Activated CD4-positive, CD25-positive, alpha-beta regulatory T cell treated with anti-CD3 and anti-CD28 coated beads, Interleukin-2, amount 50 U/mL, for 72 hours (primary cell): ENCODE measurements at regions not wholly inside any gene's neighbourhood (a gene's known extent, or its start where the extent isn't known, plus 50 kb on each side); places are given as distances from the start of the nearest gene placed in this dataset.
"Not testable (repeated sequence)": the region's sequence is repeated elsewhere in the genome, so short reads cannot be mapped to it uniquely, and the experiment has no call there.

Source experiments
- DNase-seq: peaks from one replicate; pipeline ENCODE4 v3.0.0; 2021

DNA sequence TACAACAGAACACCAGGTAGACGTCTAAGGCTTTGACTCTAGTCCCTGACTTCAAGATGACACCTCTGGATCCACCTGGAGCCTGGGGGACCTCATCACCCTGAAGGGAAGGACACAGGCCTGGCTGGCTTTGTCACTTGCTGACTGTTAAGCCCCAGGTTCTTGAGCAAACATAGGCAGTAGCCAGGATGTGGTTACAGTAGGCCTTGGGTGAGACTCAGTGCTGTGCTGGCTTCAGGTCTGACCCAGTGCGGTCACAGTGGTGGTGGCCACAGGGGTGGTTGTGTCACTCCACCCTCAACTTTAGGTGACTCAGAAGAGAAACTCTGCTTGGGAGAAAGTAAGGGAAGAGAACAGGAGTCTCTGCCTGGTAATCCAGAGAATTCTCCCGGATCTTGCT, 497.8 kb downstream of the UQCRFS1 start:
- DNase-seq: no peak

GRCh38 chr19:28711411-28711810, 501.5 kb downstream of the UQCRFS1 start:
- DNase-seq: no peak

- DNase-seq: no peak
These were observed 502.7 kb downstream of the UQCRFS1 start for GRCh38 chr19:28710278-28710677.

DNA sequence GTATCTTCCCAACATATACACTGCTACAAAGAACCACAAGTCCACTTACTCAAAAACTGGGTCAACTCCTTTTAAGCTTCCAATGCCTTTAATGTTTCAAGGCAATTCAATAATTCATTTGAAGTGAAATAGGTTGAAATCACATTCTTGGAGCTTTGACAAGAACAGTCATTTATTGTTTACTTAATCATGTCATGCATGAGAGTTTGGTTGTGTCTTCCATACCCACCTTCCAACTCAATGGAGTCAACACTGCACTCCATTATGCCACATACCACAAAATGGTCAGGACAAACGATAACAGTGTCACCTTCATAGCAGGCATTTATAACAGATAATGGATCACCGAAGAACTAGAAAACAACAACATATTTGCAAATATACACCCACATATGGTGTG, 506.3 kb downstream of the UQCRFS1 start:
- no peak for DNase-seq

GRCh38 chr19:28705008-28705407, 507.9 kb downstream of the UQCRFS1 start:
- no peak for DNase-seq

- no peak for DNase-seq
These were observed 509.5 kb downstream of the UQCRFS1 start for GRCh38 chr19:28703400-28703956.

GRCh38 chr19:28701491-28701890, 511.5 kb downstream of the UQCRFS1 start:
- DNase-seq: no peak

DNA sequence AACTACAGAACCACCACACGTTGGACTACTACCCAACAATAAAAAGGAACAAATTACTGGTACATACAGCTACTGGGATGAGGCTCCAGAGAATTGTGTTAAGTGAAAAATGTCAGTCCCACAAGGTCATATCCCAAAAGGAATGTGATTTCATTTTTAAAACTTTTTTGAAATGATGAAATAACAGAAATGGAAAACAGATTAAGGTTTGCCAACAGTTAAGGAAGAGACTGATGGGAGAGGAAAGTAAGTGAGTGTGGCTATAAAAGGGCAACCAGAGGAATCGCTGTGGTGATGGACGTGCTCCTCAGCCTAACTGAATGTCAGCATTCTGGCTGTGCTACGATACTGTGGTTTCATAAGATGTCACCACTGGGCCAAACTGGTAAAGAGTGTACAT, 512.8 kb downstream of the UQCRFS1 start:
- no peak for DNase-seq

- no peak for DNase-seq
These were observed 515.6 kb downstream of the UQCRFS1 start for GRCh38 chr19:28697308-28697707.

GRCh38 chr19:28694812-28695211, 518.1 kb downstream of the UQCRFS1 start:
- no peak for DNase-seq

DNA sequence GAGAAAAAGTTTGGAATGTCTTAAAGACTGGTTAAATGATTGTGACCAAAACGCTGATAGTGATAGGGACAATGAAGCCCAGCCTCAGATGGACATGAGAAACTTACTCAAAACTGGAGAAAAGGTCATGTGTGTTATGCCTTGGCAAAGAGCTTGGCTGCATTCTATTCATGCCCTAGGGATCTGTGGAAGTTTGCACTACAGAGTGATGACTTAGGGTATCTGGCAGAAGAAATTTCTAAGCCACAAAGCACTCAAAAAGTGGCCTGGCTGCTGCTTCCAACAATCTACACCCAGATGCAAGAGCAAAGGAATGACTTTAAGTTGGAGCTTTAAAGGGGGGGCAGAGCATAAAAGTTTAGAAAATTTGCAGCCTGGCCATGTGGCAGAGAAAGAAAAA, 521.3 kb downstream of the UQCRFS1 start:
- no peak for DNase-seq

GRCh38 chr19:28689464-28689863, 523.5 kb downstream of the UQCRFS1 start:
- DNase-seq: not testable (repeated sequence)

- DNase-seq: no peak
These were observed 525.7 kb downstream of the UQCRFS1 start for GRCh38 chr19:28687296-28687695.

GRCh38 chr19:28686756-28687155, 526.2 kb downstream of the UQCRFS1 start:
- DNase-seq: no peak

DNA sequence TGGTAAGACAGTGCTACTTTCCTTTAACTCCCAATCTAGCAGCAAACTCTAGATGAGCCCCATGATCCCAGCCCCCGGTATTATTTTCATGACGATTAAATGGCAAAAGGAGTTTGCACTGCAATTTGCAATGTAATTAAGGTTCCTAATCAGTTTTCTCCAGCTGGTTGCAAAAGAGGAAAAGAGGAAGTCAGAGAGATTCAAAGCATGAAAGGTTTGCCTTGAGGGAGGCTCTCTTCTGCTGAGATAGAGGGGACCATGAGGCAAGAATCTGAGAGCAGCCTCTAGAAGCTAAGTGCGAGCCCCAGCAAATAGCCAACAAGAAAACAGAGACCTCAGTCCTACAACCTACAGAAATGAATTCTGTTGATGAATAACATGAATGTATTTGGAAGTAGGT, 527.1 kb downstream of the UQCRFS1 start:
- no peak for DNase-seq

DNA sequence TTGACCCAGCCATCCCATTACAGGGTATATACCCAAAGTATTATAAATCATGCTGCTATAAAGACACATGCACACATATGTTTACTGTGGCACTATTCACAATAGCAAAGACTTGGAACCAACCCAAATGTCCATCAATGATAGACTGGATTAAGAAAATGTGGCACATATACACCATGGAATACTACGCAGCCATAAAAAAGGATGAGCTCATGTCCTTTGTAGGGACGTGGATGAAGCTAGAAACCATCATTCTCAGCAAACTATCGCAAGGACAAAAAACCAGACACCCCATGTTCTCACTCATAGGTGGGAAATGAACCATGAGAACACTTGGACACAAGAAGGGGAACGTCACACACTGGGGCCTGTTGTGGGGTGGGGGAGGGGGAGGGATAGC, 527.9 kb downstream of the UQCRFS1 start:
- DNase-seq: not testable (repeated sequence)

- no peak for DNase-seq
These were observed 532.8 kb downstream of the UQCRFS1 start for GRCh38 chr19:28680111-28680510.

GRCh38 chr19:28670836-28671235, 542.1 kb downstream of the UQCRFS1 start:
- DNase-seq: no peak

GRCh38 chr19:28669804-28670203, 543.1 kb downstream of the UQCRFS1 start:
- DNase-seq: no peak

DNA sequence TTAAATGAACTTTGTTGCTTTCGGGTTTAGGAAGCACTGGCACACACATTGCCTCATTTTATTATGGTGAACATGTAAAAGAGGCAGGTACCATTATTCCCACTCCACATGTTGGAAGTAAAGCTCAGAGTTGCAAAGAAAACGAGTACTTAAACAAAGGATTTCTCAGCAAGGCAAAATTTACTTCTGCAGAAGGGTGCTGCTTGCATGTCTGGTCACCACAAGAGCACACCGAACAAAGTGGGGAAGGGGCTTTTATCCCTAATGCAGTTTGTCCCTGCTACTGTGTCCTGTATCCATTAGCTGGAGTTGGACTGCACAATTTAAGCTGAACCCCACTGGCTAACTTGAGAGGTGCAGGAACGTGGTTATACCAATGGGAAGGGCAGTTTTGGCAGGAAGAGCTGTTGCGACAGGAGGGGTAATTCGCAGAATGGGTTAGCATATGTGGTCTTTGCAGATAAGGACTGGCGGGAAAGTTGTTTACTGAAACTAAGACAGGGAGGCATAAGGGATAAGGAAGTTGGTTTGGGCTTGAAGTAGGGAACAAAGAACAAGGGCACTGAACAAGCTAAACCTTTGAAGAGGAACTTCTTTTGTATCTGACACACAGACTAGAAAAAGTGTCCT, 545.5 kb downstream of the UQCRFS1 start:
- no peak for DNase-seq

GRCh38 chr19:28665748-28666147, 547.2 kb downstream of the UQCRFS1 start:
- no peak for DNase-seq

GRCh38 chr19:28656644-28657043, 556.3 kb downstream of the UQCRFS1 start:
- DNase-seq: no peak

GRCh38 chr19:28655054-28655453, 557.9 kb downstream of the UQCRFS1 start:
- DNase-seq: no peak

GRCh38 chr19:28652765-28653164, 560.2 kb downstream of the UQCRFS1 start:
- DNase-seq: no peak

DNA sequence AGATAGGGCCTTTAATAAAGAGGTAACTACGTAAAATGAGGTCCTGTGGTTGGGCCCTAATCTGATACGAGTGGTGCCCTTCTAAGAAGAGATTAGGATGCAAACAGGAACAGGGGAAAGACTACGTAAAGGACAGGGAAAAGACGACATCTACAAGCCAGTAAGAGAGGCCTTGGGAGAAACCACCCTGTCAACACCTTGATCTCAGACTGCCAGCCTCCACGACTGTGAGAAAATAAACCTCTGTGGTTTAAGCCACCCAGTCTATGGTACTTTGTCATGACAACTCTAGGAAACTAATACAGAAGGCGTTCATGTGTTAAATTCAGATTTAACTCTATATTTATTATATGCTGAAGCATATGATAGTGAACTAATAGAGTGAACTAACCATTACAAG, 566.3 kb downstream of the UQCRFS1 start:
- DNase-seq: no peak
